HG02678 (cell line): ENCODE measurements at regions not wholly inside any gene's neighbourhood (a gene's known extent, or its start where the extent isn't known, plus 50 kb on each side); places are given as distances from the start of the nearest gene placed in this dataset.

Experiments used
- ATAC-seq: cut with Tn5 transposase; IDR thresholded peaks from one replicate; pipeline ENCODE4 v1.9.1; 2021; ENCODE audit warnings: mild to moderate bottlenecking, moderate library complexity; ENCODE audit not compliant: unreplicated experiment

DNA sequence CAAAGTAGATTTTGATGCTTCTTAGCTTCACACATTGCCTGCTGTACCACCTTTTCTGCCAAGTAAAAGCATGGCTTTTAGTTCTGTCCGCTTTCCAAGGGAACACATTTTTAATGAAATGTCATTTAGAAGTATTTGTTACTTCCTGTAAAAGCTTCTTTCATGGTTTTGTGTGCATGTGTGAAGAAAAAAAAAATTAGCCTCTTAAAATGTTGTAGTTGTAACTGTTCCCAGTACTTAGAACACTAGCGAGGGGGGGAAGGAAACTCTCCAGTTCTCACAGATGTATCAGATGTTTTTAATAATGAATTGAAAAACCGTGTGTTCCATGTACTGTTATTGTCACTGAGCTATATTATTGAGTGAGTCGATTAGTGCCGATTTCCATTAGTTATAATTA is 568.3 kb upstream of the ADGRL2 start:
- ATAC-seq: no peak

DNA sequence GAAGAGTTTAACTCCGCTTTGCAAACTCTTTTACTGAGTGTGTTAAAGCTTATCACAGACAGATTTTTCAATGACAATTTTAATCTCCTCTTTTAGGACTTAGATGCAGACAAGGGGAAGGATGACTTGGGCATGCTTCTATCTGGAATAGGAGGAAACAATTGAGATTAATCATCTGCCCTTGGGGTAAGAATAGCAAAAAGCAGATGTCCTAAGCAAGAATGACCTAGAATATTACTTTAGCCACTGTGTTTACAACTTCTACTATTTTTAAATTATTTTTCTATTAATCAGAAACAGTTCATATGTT is 569.0 kb upstream of the ADGRL2 start:
- ATAC-seq: no peak

DNA sequence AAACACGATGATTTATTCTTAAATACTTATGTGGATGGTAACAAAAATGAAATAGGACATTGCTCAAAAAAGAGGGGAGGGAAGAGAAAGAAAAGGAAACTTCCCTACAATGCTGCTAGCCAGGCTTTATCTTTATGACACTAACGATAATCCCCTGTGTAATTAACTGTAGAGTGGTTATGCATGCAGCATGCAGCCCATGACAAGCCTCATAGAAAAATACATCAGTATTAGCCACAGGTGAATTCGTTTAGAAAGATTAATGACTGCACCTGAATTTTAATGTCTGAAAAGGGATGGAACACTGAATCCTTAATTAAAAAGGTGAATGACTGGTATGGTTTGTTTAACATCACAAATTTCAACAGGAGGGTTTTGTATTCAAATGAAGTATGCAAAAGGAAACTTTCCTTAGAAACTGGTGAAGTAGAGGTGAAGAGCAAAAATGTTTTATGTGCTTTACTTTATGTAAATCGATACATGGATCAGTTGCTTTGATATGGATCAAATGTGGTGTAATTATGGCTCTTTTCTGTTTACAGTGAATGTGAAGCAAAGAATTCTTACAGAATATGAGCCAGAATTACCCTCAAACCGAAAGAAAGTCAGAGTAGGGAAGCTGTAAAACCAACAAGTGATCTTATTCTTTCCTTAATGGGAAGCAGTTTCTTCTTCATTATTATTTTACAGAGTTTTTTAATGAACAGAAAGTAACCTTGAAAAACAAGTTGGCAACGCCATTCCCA is 569.6 kb upstream of the ADGRL2 start:
- ATAC-seq: no peak

DNA sequence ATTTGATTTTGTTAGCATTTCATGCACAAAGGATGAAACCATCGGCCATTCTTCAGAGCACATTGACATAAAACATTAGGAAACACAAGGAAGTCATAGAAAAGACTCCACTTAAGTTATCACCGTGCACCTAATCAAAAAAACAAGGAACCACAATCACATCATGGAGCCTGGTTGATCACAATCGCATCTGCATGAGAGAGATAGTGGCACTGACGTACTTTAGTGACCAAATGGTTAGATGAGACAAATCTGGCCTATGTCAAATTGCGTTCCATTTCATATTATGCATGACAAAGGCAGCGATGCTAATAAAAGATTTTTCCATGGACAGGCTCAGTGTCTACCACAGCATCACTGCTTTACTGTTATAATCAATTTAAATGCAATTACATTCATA is 571.8 kb upstream of the ADGRL2 start:
- ATAC-seq: no peak

DNA sequence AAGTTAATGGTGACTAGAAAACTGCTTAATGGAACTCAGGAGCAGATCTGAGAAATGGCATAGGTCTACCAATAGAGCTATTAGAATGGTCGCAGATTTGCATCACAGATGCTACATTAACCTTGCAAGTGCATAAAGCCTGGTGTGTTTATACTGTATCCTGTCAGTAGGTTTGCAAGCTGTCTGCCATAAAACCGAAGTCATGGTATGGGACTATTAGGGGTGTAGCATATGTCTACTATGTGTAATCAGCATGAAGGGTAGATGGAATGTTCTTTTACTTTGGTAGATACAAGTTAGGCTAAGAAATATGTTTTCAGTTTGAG is 574.2 kb upstream of the ADGRL2 start:
- no peak for ATAC-seq

DNA sequence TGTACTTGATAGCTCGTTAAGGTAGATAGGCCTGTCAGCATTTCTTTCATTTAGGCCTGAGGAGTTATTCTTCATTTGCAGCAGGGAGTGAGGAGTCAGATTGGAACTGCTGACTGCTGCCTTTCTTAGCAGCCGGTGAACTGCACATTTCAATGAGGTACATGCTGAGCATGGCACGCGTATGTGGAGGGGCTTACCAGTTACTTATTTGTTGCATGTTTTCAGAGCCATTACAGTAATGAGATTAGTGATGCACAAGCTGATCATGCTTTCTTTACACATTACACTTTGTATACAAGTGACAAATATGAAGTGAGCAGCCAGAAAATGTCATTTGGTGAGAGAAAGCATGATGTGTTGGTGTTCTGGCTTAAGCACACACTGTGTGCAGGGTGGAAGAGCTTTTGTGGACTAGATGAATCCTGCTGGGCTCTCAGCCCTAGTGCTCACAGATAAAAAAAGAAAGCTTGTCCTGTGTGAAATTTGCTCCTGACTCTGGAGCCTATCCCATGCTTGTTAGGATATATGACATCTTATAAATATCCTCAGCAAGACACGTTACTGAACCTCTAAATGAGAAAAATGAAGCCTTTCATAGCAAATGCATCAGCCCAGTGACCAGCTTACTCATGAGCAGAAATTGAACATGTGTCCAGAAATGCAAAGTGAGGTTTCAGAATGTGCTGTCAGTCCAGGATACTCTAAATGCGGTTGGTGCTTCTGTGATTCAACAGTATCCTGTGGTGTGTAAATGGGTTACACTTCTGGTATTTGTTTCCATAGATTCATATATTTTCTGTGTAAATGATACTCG is 574.7 kb upstream of the ADGRL2 start:
- no peak for ATAC-seq

DNA sequence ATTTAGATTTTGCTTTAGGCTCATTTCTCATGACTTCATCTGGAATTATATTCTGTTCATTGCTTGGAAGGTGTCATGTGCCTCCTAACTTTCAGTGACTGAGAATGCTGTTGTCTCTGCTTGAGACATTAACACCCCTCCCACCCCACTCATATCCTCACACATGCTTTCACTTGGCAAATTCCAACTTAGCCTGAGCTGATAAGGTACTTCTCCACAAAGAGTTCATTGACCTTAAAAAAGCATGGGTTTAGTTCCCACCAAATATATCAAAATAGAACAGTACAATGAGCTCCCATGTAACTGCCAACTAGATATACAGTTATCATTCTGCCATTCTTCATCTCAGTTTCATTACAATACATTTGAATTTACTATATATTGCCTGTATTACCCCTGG is 576.5 kb upstream of the ADGRL2 start:
- no peak for ATAC-seq

DNA sequence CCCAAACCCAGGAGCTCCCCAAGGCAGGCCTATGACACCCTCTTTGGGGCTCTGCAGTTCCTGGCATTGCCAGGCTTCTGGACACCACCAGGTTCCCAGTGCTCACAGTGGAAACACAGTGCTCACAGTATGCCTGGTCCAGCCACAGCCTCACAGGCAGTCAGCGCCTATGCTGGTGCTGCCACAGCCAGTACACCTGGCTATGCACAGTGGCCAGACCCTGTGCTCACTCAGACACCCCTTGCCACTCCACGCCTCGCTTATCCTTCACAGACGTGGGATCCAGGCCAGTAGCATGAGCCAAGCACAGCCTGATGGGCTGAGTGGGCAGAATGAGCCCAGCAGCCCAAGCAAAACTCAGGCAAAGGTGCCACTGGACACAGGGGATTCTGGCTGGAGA is 579.2 kb upstream of the ADGRL2 start:
- ATAC-seq: no peak

DNA sequence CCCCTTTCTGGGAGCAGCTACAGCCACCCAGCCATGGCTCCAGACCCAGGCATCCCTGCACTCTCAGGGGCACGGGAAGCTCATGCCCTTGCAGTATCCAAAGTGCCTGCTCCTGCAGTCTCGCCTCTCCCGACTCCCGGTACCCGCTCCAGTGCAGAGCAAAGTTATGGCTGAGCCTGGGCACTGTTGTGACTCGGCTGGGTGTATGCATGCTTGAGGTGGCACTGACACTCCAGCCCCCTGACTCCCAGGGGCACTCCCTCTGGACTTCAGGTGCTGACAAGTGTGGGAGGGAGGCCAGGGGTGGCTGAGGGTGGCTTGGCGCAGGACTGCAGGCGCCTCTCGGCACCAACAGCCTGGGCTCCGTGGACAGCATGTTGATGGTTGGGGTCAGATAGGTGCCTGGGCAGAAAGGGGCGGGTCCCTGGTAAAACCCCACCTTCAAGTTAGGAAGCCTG is 580.1 kb upstream of the ADGRL2 start:
- ATAC-seq: no peak

DNA sequence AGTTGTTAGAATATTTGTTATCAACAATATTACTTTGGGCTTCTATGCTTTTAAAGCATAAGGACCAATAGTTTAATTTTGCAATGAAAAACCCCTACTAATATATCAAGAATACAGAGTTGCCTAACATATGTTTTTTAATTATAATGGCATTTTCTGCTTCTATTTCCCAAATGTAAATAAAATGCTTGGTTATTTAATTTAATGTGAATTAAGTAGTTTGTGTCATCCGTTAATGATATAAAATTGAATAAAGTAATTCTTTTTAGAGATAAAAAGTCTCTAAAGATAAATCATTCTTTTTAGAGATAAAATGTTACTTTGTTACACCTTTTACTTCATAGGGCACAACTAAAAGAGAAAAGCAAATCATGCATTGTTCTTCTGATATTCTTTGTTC is 583.7 kb upstream of the ADGRL2 start:
- no peak for ATAC-seq

DNA sequence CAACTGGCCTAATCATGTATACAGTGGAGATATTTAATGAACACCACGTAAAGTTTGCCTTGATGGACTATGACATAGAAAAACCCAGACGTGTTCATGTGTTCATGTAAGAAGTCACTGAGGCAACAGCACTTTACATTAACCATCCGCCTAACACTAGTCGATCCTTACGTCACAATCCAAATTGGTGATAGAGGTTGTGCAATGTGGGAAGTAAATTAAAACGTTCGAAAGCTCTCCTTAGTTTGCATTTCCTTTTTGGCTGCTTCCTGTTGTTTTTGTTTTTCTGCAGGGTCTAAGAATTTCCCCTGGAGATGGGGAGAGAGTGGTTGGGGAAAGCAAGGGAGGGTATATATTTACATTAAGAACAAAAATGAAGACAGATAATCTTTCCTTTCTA is 587.5 kb upstream of the ADGRL2 start:
- ATAC-seq: no peak

DNA sequence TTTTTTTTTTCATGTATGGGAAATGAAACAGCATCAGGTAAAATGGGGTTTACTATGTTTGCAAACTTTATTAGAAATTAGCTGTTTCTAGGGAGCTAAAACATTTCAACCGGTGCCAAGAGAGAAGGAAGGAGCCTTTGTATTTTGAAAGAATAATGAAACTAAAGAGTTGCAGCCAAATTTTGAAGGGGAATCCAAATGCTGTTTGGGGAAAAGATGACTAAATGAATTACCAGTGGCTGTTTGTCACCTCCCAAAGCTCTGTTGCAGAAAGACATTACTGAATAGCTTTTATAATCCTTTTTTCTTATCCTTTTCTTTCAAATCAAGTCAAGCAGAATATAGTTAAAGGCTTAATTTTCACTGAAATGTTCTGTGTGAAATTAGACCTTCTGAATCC is 591.3 kb upstream of the ADGRL2 start:
- no peak for ATAC-seq

DNA sequence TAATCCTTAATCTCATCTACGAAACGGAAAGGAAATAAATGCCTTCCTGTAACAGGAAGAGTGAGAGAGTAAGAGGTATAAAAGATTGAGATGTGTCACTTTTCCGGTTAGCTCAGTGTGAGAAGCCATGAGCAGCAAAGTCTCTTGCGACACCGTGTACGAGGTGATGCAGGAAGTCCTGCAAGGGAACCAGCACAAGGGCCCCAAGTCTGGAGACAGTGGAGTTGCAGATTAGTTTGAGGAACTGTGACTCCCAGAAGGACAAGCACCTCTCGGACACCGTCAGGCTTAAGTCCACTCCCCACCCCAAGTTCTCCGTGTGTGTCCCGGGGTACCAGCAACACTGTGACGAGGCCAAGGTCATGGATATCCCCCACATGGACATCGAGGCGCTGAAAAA is 592.3 kb upstream of the ADGRL2 start:
- no peak for ATAC-seq

DNA sequence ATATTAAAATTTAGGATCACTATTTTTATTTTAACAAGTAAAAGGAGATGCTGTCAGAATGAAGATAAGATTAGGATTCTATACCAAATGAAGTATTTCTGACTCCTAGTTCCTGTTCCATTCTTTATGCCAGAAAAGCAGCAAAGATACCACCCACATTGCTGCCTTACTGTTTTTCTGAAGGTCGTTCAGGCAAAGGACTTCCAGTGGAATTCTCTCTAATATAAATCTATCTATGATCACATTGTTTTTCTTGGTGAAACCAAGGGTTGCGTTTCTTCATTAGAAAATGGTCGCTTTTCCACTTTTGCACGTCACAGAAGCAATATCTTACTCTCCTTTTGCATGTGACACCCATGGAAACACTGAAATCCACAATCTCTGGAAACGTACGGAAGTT is 594.8 kb upstream of the ADGRL2 start:
- no peak for ATAC-seq

DNA sequence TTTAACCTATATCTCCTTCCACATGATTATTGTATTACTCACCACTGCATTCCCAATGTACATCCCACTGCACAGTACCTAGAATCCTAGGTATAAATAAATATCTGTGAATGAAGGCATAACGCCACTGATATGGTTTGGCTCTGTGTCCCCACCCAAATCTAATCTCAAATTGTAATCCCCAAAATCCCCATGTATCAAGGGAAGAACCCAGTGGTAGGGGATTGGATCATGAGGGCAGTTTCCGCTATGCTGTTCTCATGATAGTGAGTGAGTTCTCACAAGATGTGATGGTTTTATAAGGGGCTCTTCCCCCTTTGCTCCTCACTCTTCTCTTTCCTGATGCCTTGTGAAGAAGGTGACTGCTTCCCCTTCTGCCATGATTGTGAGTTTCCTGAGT is 599.0 kb upstream of the ADGRL2 start:
- ATAC-seq: no peak

DNA sequence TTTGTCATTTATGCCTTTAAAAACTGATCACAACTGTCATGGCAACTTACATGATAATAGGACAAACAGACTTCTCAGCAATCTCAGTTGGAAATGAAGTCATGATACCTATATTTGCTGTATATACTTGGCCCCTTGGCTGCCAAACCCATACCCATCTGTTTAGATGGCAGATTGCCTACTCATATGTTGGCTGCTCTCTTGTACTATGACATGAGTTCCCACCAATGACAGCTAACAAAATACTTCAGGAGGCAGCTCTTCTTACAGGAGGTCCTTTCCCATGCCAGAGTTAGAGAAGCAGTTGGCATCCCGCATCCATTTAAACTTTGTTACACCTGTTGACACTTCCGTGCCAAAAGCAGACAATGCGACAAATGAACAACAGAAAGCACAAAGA is 603.1 kb upstream of the ADGRL2 start:
- ATAC-seq: no peak

DNA sequence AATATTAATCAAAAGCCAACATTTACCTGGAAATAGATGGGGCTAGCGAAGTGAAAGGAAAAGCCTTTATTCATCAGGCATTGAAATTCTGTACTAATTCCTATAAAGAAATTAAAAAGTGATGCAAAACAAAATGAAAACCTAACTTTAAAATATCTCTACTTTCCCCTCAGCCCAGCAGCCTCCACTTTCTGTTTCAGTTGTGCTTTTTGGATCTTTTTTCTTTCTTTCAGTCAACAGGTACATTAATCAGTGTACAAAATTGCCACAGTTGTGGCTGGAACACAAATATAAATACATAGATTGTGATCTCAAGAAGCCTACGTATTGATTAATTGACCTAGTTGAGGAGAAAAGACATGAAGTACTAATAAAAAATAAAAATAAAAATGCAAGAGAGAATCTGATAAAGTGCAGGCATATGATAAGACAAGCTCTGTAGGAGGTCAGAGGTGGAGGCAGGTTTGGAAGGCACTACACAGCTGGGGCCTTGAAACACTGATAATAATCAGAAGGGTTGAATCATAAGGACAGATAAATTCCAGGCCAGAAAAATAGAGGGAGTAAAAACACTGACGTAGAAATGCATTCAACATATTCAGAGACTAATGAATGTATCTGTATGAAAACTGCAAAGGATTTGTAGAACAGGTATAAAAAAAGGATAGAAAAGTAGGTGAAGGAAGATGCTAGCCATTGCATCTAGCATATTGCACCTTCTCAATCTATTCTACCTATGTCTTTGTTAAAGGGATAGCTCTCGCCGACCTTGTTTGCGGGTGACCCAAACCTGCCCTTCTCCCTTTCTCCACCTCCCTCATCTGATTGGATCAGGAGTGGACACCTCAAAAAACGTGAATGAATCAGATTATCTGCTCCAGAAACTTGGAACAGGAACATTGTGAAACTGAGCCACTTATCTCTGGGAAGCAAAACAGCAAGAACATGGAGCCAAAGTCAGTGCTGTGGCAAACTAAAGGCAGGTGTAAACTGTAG is 607.8 kb upstream of the ADGRL2 start:
- ATAC-seq: no peak

DNA sequence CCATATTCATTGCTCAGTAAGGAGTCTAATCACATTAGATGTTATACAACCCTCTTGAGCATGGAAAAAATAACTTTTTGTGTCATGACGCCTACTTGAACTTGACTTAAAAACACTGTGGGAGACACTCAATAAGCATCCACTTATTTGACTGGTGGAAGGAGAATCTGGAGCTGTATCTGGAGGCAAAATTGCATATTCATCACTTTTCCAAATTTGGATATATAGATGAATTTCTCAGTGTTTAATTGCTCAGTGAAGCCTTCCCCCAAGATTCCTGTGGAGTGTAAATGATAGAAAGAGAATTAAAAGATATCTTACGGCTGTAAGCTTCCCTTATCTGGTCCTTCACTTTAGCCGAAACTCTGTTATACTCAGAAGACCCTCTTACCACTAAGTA is 610.7 kb upstream of the ADGRL2 start:
- ATAC-seq: no peak

DNA sequence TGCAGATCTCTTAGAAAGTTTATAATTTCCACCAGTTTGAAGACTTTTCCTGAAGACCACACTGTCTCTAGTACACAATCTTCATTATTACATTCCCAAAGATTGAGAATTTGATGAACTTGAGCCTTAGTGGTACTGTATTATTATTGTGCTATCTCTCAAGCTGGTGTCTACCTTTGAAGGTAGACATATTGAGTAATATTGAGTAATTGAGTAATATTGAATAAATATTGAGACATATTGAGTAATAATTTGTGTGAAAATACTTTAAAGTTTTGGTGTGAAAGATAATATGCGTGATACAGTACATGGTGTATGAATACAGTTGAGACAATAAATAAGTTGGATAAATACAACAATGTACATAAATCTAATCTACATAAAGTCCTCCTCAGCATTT is 613.1 kb upstream of the ADGRL2 start:
- no peak for ATAC-seq

DNA sequence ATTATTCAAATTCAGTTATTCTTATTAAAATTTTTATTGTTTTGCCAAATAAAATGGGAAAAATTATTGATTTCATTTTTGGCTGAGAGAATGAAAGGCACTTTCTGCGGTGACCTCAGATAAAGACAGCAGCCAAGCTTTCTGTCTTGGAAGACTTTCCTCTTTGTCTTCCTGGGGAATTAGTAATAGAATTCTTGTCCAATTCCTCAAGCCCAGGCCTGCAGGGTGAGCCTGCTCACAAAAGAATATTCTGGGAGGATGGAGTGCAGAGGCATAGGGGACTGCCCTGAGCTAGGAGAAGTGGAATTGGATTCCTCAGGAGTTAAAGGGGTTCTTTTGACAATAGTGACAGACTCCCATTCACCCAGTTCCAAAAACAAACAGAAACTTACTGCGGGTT is 614.5 kb upstream of the ADGRL2 start:
- ATAC-seq: no peak

DNA sequence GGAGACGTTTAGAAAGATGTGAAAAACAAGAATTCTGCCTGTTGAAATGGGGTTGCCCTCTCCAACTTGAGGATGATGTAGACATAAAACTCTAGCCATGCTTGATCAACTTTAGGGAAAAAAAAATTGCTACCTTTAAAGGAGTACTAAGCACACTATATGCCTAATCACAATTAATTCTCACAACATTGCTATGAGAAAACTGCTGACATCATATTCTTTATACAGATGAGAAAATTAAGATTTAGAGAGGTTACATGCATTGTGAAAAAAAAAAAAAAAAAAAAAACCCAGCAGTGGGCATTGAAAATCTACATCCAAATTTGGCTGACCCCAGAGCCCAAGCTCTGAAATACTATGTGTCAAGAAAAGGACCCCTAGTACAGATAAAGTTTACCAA is 617.2 kb upstream of the ADGRL2 start:
- no peak for ATAC-seq

DNA sequence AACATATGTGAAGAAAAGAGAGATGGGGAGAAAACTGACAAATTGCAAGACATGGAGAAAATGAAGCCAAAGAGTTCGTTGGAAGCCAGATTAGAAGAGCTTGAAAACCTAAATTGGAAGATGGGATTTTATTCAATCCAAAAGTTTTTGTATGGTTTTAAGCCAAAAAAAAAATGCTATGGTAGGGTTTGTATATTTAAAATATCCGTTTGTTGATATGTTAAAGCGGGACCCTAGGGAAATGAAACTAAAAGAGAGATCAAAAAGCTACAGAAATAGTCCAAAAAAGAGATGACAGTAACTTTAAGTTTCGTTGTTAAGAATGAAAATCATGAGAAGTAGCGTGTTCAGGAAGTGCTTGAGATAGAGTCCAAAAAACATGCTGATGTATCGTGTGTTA is 617.7 kb upstream of the ADGRL2 start:
- no peak for ATAC-seq
